ENCODE measurements at regions not wholly inside any gene's neighbourhood (a gene's known extent, or its start where the extent isn't known, plus 50 kb on each side); places are given as distances from the start of the nearest gene placed in this dataset.

DNA sequence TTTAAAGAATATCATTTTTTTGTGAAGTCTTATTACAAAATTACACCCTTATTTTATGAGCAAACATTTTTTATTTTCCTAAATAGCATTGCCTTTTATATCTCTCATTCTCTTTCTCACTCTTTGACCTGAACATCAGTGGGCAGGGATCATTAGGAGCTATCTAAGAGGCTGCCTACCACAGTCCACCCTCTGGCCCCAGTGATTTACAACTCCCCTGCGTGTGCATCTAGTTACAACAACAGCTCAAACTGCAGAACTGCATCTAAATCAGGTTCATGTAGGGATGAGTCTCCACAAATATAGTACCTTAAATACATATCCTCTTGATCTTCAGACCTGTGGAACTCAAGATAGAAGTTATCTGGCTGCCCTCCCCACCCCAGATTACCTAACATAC, 172.4 kb upstream of the CXCR4 start:
- Histone ChIP-seq H3K36me3 (ENCODE audit: low read depth) (no peaks in the 10 kb centered on the region), H3K4me2 (no peak overlapping the region), H3F3A (ENCODE audit: insufficient read depth, low read depth) (no peaks in the 10 kb centered on the region), H3K27me3 (ENCODE audit: insufficient read depth, low read depth) (no peaks in the 10 kb centered on the region), H3K4me1 (replicated peaks; ENCODE audit: insufficient read depth) (no peaks in the 10 kb centered on the region), H3K27ac (no peak overlapping the region), H2AFZ (no peak overlapping the region), H3K9me2 (ENCODE audit: insufficient read depth) (no peaks in the 10 kb centered on the region), H3K9me3 (ENCODE audit: insufficient read depth, low read depth) (no peaks in the 10 kb centered on the region), H3K4me3 (no peak overlapping the region), H3K79me2 (ENCODE audit: low read depth) (no peaks in the 10 kb centered on the region), H4K20me1 (ENCODE audit: insufficient read depth) (no peaks in the 10 kb centered on the region)
- no peak for DNase-seq
- TF ChIP-seq EZH2 (IDR thresholded peaks at IDR 0.05; ENCODE audit: low read depth) (no peak), CTCF (conservative IDR thresholded peaks at IDR 0.05) (no peak)
- BruUV-seq (replicated peaks): no TSS peak
- intact Hi-C loops (cut with micrococcal nuclease; ENCODE audit: unreplicated experiment): no loop called here
- ChIA-PET POLR2A (ENCODE audit: unreplicated experiment) (no interaction called here), CTCF (no interaction called here)

- Histone ChIP-seq H3K79me2 (ENCODE audit: low read depth) (no peaks in the 10 kb centered on the region), H3K27me3 (ENCODE audit: insufficient read depth, low read depth) (no peaks in the 10 kb centered on the region), H3K9me3 (ENCODE audit: insufficient read depth, low read depth) (no peaks in the 10 kb centered on the region), H4K20me1 (ENCODE audit: insufficient read depth) (no peaks in the 10 kb centered on the region), H3K4me1 (replicated peaks; ENCODE audit: insufficient read depth) (no peaks in the 10 kb centered on the region), H3K27ac (no peak overlapping the region), H2AFZ (no peak overlapping the region), H3K9me2 (ENCODE audit: insufficient read depth) (no peaks in the 10 kb centered on the region), H3K4me2 (no peak overlapping the region), H3K4me3 (no peak overlapping the region), H3K36me3 (ENCODE audit: low read depth) (no peaks in the 10 kb centered on the region), H3F3A (ENCODE audit: insufficient read depth, low read depth) (no peaks in the 10 kb centered on the region)
- no peak for TF ChIP-seq CTCF (conservative IDR thresholded peaks at IDR 0.05)
- TF ChIP-seq EZH2 (IDR thresholded peaks at IDR 0.05; ENCODE audit: low read depth): no peak
- intact Hi-C loops (cut with micrococcal nuclease; ENCODE audit: unreplicated experiment): no loop called here
- ChIA-PET POLR2A (ENCODE audit: unreplicated experiment) (no interaction called here), CTCF (no interaction called here)
- no peak for DNase-seq
- BruUV-seq (replicated peaks): no TSS peak
These were observed 170.3 kb upstream of the CXCR4 start for GRCh38 chr2:136288249-136288648.

- no peak overlapping the region for H3K4me2 ChIP-seq
- H3F3A ChIP-seq (ENCODE audit: insufficient read depth, low read depth): no peaks in the 10 kb centered on the region
- TF ChIP-seq EZH2 (IDR thresholded peaks at IDR 0.05; ENCODE audit: low read depth) (no peak), CTCF (conservative IDR thresholded peaks at IDR 0.05) (no peak)
- H3K4me1 ChIP-seq (replicated peaks; ENCODE audit: insufficient read depth): no peaks in the 10 kb centered on the region
- ChIA-PET POLR2A (ENCODE audit: unreplicated experiment) (no interaction called here), CTCF (no interaction called here)
- no peaks in the 10 kb centered on the region for H3K9me3 ChIP-seq (ENCODE audit: insufficient read depth, low read depth)
- no peak for DNase-seq
- no peaks in the 10 kb centered on the region for H3K27me3 ChIP-seq (ENCODE audit: insufficient read depth, low read depth)
- no peaks in the 10 kb centered on the region for H3K36me3 ChIP-seq (ENCODE audit: low read depth)
- H3K27ac ChIP-seq: no peak overlapping the region
- intact Hi-C loops (cut with micrococcal nuclease; ENCODE audit: unreplicated experiment): no loop called here
- H3K4me3 ChIP-seq: no peak overlapping the region
- H2AFZ ChIP-seq: no peak overlapping the region
- H3K79me2 ChIP-seq (ENCODE audit: low read depth): no peaks in the 10 kb centered on the region
- no peaks in the 10 kb centered on the region for H4K20me1 ChIP-seq (ENCODE audit: insufficient read depth)
- no TSS peak for BruUV-seq (replicated peaks)
- H3K9me2 ChIP-seq (ENCODE audit: insufficient read depth): no peaks in the 10 kb centered on the region
These were observed 168.5 kb upstream of the CXCR4 start for GRCh38 chr2:136286423-136286822.
